Muscle of leg (tissue), 3 donors: ENCODE measurements at regions not wholly inside any gene's neighbourhood (a gene's known extent, or its start where the extent isn't known, plus 50 kb on each side); places are given as distances from the start of the nearest gene placed in this dataset.

Experiments
- DNase-seq: peaks from one replicate; pipeline ENCODE4 v3.0.0; 2013
- H3K27ac ChIP-seq: one replicate; pipeline ENCODE4 v1.5.1; 2013; ENCODE audit warnings: mild to moderate bottlenecking, low read length, control low read depth
- H3K27me3 ChIP-seq: one replicate; pipeline ENCODE4 v1.6.1; 2013; ENCODE audit warnings: low read length; ENCODE audit not compliant: control insufficient read depth, insufficient read depth
- H3K36me3 ChIP-seq: one replicate; pipeline ENCODE4 v1.6.1; 2013; ENCODE audit warnings: low read length; ENCODE audit not compliant: control insufficient read depth, insufficient read depth
- H3K4me1 ChIP-seq: one replicate; pipeline ENCODE4 v1.6.1; 2013; ENCODE audit warnings: low read length; ENCODE audit not compliant: control insufficient read depth, insufficient read depth
- H3K4me3 ChIP-seq: one replicate; pipeline ENCODE4 v1.5.1; 2013; ENCODE audit warnings: low read length, control low read depth
- H3K9me3 ChIP-seq: replicated peaks from 2 replicates; pipeline ENCODE4 v1.6.1; 2013; ENCODE audit warnings: low read depth, low read length; ENCODE audit not compliant: control insufficient read depth
- WGBS: methylation state at CpG from one replicate; pipeline ENCODE4 v1.1.5; 2013; ENCODE audit warnings: missing lambda C conversion rate; ENCODE audit not compliant: insufficient coverage; 5-methylcytosine and 5-hydroxymethylcytosine counted together

DNA sequence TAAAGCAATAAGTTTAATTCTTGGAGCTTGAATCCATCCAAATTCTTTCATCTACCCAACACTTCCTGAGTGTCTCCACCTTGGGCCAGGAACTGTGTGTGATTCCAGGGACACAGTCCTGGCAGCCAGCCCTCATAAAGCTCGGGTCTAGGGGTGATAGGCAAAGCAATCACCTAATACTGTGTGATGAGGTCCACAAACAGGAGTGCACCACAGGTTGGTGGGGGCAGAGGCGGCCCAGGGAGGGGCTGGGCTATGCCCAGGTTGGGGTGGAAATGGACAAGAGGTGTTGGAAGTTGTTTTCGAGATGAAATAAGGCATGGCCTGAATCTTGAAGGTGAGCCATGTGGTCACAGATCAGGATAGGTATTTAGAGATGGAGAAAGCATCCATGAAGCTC, 133.9 kb upstream of the PTCH1 start:
- Histone ChIP-seq H3K27ac (no peak overlapping the region), H3K4me1 (no peaks in the 10 kb centered on the region), H3K27me3 (no peaks in the 10 kb centered on the region), H3K36me3 (no peaks in the 10 kb centered on the region), H3K4me3 (no peak overlapping the region), H3K9me3 (peaks cover under 1% of the 10 kb centered on the region)
- DNase-seq = no peak
- 79% methylated on average over 3 of the region's 3 CpGs for WGBS

- DNase-seq = peak; percentile 17
- Histone ChIP-seq H3K27me3 (no peaks in the 10 kb centered on the region), H3K36me3 (no peaks in the 10 kb centered on the region), H3K9me3 (peaks cover 3% of the 10 kb centered on the region), H3K27ac (no peak overlapping the region), H3K4me3 (no peak overlapping the region), H3K4me1 (peaks cover under 1% of the 10 kb centered on the region)
- WGBS = 57% methylated on average over 6 of the region's 8 CpGs
Measured at GRCh38 chr9:95649801-95650213, 133.0 kb upstream of the PTCH1 start.

- 74% methylated on average over 5 of the region's 5 CpGs for WGBS
Measured at GRCh38 chr9:95648225-95648624, 131.5 kb upstream of the PTCH1 start.

GRCh38 chr9:95645992-95646391, 129.2 kb upstream of the PTCH1 start:
- Histone ChIP-seq H3K27me3 (no peaks in the 10 kb centered on the region), H3K27ac (no peak overlapping the region), H3K4me3 (no peak overlapping the region), H3K4me1 (peaks cover 4% of the 10 kb centered on the region), H3K9me3 (peaks cover 6% of the 10 kb centered on the region), H3K36me3 (no peaks in the 10 kb centered on the region)
- peak; percentile 29 for DNase-seq

More at GRCh38 chr9:95648225-95648624, 131.5 kb upstream of the PTCH1 start:
- Histone ChIP-seq H3K27me3 (no peaks in the 10 kb centered on the region), H3K4me1 (peaks cover 4% of the 10 kb centered on the region), H3K9me3 (peaks cover 3% of the 10 kb centered on the region), H3K4me3 (no peak overlapping the region), H3K36me3 (no peaks in the 10 kb centered on the region), H3K27ac (no peak overlapping the region)
- DNase-seq = no peak

DNA sequence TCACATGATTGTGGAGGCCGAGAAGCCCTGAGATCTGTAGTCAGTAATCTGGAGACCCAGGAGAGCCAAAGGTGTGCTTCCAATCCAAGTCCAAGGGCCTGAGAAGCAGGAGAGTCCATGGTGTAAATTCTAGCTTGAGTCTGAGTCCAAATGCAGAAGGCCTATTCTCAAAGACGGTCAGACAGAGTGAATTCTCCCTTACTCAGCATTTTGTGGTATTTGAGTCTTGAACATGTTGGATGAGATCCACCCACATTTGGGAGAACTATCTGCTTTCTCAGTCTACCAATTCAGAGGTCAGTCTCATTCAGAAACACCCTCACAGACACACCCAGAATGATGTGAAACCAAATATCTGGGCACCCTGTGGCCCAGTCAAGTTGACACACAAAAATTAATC, 128.8 kb upstream of the PTCH1 start:
- H3K4me1 ChIP-seq = peaks cover 4% of the 10 kb centered on the region
- H3K4me3 ChIP-seq = no peak overlapping the region
- peaks cover 6% of the 10 kb centered on the region for H3K9me3 ChIP-seq
- no peak overlapping the region for H3K27ac ChIP-seq
- no peaks in the 10 kb centered on the region for H3K27me3 ChIP-seq
- DNase-seq = no peak
- 93% methylated on average over 1 of the region's 2 CpGs for WGBS
- no peaks in the 10 kb centered on the region for H3K36me3 ChIP-seq

DNA sequence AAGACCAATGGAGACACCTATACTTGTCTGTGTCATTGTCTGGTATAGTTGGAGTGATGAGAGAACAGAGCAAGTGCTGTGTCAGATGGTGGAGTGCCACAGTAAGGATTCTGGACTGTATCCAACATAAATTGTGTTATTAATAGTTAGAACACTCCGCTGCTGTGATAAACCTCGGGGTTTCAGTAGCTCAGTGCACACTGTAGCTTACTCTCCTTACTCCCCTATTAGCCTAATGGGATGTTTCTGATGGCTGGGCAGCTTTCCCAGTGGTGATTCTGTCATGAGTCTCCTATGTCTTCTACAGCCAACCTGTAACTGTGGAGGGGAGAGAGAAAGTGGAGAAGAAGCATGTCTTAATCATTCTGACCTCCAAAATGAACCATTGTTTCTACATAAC, 127.6 kb upstream of the PTCH1 start:
- H3K36me3 ChIP-seq = no peaks in the 10 kb centered on the region
- H3K27ac ChIP-seq = no peak overlapping the region
- H3K4me1 ChIP-seq = peaks cover 4% of the 10 kb centered on the region
- WGBS = no CpG with 5 or more reads among the region's 2 CpGs
- peak; percentile 21 for DNase-seq
- peaks cover 6% of the 10 kb centered on the region for H3K9me3 ChIP-seq
- H3K4me3 ChIP-seq = no peak overlapping the region
- no peaks in the 10 kb centered on the region for H3K27me3 ChIP-seq

DNA sequence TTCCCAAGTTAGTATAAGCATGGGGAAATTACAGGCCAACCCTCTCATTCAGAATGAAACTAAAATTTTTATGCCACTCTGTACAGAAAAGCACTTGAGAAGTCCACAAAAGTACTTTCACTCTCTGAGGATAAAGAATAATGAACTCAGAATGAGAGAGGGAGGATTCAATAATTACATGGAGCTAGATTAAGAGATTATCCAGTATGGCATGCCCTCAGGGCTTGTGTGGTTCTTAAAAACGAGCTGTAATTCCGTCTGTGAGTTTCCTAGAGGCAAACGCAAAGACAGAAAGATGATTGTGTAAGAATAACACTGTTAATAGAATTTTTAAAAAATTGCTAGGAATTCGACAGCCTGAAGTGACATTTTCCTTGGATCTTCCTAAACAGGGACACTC, 126.8 kb upstream of the PTCH1 start:
- 83% methylated on average over 2 of the region's 4 CpGs for WGBS
- Histone ChIP-seq H3K27ac (no peak overlapping the region), H3K4me3 (no peak overlapping the region), H3K27me3 (no peaks in the 10 kb centered on the region), H3K9me3 (peaks cover 6% of the 10 kb centered on the region), H3K36me3 (no peaks in the 10 kb centered on the region), H3K4me1 (peaks cover 4% of the 10 kb centered on the region)
- DNase-seq = no peak

GRCh38 chr9:95642189-95642588, 125.4 kb upstream of the PTCH1 start:
- no peak for DNase-seq
- Histone ChIP-seq H3K4me3 (no peak overlapping the region), H3K36me3 (no peaks in the 10 kb centered on the region), H3K27ac (no peak overlapping the region), H3K4me1 (peaks cover 4% of the 10 kb centered on the region), H3K27me3 (no peaks in the 10 kb centered on the region), H3K9me3 (peaks cover 6% of the 10 kb centered on the region)

DNA sequence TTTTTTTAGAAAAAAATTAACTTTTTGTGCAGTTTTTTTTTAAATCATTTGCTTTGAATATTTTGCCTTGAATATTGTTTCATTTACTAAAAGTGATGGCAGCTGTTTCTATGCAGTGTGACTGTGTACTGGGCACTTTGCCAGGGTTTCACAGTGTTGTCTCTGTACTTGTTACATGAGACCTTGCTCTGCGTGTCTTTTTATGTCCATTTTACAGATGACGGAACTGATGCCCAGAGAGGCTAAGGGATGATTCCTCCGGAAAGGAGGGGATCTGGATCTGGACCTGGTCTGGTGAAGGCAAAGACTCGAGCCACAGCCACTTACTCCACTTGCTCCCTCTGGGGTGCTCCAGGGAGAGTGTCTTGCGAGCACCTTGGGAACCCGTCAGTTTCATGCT, 124.8 kb upstream of the PTCH1 start:
- peaks cover 6% of the 10 kb centered on the region for H3K9me3 ChIP-seq
- H3K36me3 ChIP-seq = no peaks in the 10 kb centered on the region
- no peak overlapping the region for H3K27ac ChIP-seq
- WGBS = 50% methylated on average over 3 of the region's 6 CpGs
- no peaks in the 10 kb centered on the region for H3K27me3 ChIP-seq
- no peak overlapping the region for H3K4me3 ChIP-seq
- H3K4me1 ChIP-seq = peaks cover 4% of the 10 kb centered on the region
- DNase-seq = peak; percentile 40

DNA sequence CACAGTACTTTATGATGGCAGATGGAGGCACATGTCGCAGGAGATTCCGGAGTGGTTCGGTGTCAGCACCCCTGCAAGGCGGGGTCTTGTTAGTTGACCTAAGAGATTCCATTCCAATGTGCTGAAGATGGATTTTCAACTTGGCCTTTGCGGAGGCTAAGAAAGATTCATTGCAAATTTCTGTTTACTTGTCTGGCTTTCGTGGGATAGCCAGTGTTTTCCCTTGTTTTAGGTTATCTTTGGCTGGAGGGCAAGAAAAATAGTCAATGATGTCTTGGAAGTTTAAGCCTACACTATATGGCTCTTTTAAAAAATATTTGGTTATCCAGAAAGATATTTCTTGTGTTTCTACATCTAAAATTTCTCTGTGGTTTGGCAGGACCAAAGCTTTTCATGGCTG, 123.6 kb upstream of the PTCH1 start:
- 95% methylated on average over 5 of the region's 6 CpGs for WGBS

DNA sequence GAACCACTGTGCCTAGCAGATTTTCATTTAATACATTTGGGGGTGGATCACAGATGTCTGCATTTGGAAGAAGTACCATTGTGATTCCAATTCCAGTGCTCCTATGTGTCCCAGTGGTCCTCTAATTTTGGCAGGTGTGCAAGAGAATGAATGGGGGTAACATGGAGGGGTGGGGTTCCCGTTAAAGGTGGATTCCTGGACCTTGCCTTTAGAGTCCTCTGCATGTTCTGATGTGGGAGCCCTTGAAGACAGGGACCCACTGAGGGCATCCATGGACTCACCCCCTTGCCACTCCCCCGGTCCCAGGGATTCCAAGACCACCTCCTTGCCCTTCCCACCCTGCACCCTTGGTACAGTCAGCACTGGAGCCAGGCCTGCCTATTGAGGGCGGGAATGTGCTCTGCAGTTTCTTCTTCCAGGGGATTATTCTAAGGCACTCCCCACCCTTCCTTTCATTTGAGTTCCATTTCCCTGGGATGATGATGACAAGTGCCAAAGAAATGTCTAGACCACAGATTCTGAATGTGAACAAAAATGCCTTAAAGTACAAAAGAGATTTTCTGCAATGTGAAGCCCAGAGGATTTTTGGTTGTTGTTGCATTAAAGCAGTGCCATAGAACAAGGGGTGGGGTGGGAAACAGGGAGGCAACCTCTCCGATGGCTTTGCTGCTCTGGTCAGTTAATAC, 119.4 kb upstream of the PTCH1 start:
- Histone ChIP-seq H3K27me3 (peaks cover 2% of the 10 kb centered on the region), H3K9me3 (no peaks in the 10 kb centered on the region), H3K4me3 (no peak overlapping the region), H3K27ac (no peak overlapping the region), H3K36me3 (no peaks in the 10 kb centered on the region), H3K4me1 (no peaks in the 10 kb centered on the region)
- WGBS = 100% methylated on average over 1 of the region's 4 CpGs
- DNase-seq = no peak

More for the DNA sequence above, 123.6 kb upstream of the PTCH1 start:
- Histone ChIP-seq H3K4me3 (no peak overlapping the region), H3K27ac (no peak overlapping the region), H3K36me3 (no peaks in the 10 kb centered on the region), H3K9me3 (peaks cover 3% of the 10 kb centered on the region), H3K27me3 (no peaks in the 10 kb centered on the region), H3K4me1 (peaks cover 4% of the 10 kb centered on the region)
- no peak for DNase-seq
